ENCODE measurements at regions not wholly inside any gene's neighbourhood (a gene's known extent, or its start where the extent isn't known, plus 50 kb on each side); places are given as distances from the start of the nearest gene placed in this dataset.

GRCh38 chr14:105627701-105628100 lies 101.3 kb downstream of the TMEM121 start:
- TF ChIP-seq, protein P1, sequence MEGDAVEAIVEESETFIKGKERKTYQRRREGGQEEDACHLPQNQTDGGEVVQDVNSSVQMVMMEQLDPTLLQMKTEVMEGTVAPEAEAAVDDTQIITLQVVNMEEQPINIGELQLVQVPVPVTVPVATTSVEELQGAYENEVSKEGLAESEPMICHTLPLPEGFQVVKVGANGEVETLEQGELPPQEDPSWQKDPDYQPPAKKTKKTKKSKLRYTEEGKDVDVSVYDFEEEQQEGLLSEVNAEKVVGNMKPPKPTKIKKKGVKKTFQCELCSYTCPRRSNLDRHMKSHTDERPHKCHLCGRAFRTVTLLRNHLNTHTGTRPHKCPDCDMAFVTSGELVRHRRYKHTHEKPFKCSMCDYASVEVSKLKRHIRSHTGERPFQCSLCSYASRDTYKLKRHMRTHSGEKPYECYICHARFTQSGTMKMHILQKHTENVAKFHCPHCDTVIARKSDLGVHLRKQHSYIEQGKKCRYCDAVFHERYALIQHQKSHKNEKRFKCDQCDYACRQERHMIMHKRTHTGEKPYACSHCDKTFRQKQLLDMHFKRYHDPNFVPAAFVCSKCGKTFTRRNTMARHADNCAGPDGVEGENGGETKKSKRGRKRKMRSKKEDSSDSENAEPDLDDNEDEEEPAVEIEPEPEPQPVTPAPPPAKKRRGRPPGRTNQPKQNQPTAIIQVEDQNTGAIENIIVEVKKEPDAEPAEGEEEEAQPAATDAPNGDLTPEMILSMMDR (IDR thresholded peaks at IDR 0.05): no peak
- no peak for TF ChIP-seq POLR2A (IDR thresholded peaks at IDR 0.05)
